ENCODE measurements at regions not wholly inside any gene's neighbourhood (a gene's known extent, or its start where the extent isn't known, plus 50 kb on each side); places are given as distances from the start of the nearest gene placed in this dataset.

- TF ChIP-seq POLR2A (IDR thresholded peaks at IDR 0.05; ENCODE audit: low read depth): no peak
- TF ChIP-seq POLR2AphosphoS5 (IDR thresholded peaks at IDR 0.05): no peak
- no peak for TF ChIP-seq CTCF (IDR thresholded peaks at IDR 0.05)
- TF ChIP-seq EP300 (IDR thresholded peaks at IDR 0.05): no peak
Observed at GRCh38 chr3:153848702-153849101, 272.5 kb upstream of the ARHGEF26 start.

Measured in esophagus muscularis mucosa (tissue), 4 donors.